Upper lobe of left lung (tissue), 4 donors: ENCODE measurements at regions not wholly inside any gene's neighbourhood (a gene's known extent, or its start where the extent isn't known, plus 50 kb on each side); places are given as distances from the start of the nearest gene placed in this dataset.

Experiments
- CTCF ChIP-seq, 6 experiments: fragments of 450-650 bp in 4 of 6; fragments of 200-600 bp in 2 of 6; sonication (generic) in 2 of 6; IDR thresholded peaks; one replicate each; pipeline ENCODE4 v1.5.1; 2016 to 2019; ENCODE audit warnings: antibody characterized with exemption in 6 of 6
- EP300 ChIP-seq, 4 donors: sonication (generic); formaldehyde crosslinking; IDR thresholded peaks; one replicate each; pipeline ENCODE4 v1.5.1; 2017; ENCODE audit warnings: antibody characterized with exemption in 4 of 4, control low read depth in 2 of 4
- POLR2A ChIP-seq, 4 donors: fragments of 450-650 bp; IDR thresholded peaks; one replicate each; pipeline ENCODE4 v1.5.1; 2016 to 2017; ENCODE audit warnings: antibody characterized with exemption in 4 of 4, mild to moderate bottlenecking in 2 of 4
- POLR2AphosphoS5 ChIP-seq, 2 donors: sonication (generic); formaldehyde crosslinking; IDR thresholded peaks; one replicate each; pipeline ENCODE4 v1.5.1; 2017; ENCODE audit warnings: antibody characterized with exemption in 2 of 2

GRCh38 chrX:127490000-127490399 is 562.2 kb downstream of the ACTRT1 start:
- TF ChIP-seq CTCF (IDR thresholded peaks at IDR 0.05) (no peak), POLR2A (IDR thresholded peaks at IDR 0.05) (no peak), POLR2AphosphoS5 (IDR thresholded peaks at IDR 0.05) (no peak), EP300 (IDR thresholded peaks at IDR 0.05) (no peak)
